ENCODE measurements at regions not wholly inside any gene's neighbourhood (a gene's known extent, or its start where the extent isn't known, plus 50 kb on each side); places are given as distances from the start of the nearest gene placed in this dataset.

DNA sequence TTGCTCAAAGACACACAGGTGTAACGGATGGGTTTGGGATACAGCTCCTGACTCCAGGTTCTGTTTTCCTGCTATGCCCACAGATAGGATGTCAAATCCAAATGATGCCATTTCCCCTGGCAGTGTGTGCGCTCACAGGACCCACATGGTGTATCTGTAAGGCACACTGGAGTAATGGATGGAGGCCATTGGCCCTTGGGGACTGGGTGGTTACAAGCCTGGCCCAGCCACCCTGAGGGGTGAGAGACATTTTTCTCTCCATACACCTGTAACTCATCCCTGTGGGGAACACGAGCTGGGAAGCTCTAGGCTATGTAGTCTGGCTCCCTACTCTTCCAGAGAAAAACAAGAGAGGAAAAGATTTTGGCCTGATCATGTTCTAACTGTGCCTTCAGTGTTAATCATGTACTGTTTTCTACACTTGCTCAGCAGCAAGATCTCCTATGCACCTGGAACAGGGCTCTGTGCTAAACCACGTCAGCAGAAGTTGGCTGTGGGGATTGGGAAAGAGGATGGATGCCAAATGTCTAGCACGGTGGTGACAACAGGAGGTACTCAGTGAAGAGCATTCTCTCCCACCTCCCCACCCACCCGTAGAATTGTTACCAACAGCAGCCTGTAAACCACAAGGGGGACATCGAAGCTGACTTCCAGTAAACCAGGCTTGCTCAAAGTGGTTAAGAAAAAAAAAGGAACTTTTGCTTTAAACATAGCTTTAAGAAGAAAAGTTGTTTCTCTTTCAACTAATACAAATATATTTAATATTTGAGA lies 237.0 kb downstream of the LACC1 start:
- no peak for TF ChIP-seq POLR2A (IDR thresholded peaks at IDR 0.05)
- TF ChIP-seq, protein P1, sequence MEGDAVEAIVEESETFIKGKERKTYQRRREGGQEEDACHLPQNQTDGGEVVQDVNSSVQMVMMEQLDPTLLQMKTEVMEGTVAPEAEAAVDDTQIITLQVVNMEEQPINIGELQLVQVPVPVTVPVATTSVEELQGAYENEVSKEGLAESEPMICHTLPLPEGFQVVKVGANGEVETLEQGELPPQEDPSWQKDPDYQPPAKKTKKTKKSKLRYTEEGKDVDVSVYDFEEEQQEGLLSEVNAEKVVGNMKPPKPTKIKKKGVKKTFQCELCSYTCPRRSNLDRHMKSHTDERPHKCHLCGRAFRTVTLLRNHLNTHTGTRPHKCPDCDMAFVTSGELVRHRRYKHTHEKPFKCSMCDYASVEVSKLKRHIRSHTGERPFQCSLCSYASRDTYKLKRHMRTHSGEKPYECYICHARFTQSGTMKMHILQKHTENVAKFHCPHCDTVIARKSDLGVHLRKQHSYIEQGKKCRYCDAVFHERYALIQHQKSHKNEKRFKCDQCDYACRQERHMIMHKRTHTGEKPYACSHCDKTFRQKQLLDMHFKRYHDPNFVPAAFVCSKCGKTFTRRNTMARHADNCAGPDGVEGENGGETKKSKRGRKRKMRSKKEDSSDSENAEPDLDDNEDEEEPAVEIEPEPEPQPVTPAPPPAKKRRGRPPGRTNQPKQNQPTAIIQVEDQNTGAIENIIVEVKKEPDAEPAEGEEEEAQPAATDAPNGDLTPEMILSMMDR (IDR thresholded peaks at IDR 0.05): no peak
- no peak for TF ChIP-seq POLR2AphosphoS5 (IDR thresholded peaks at IDR 0.05)
- no peak for TF ChIP-seq EP300 (IDR thresholded peaks at IDR 0.05)

All from sigmoid colon (tissue), 4 donors.